ENCODE measurements at regions not wholly inside any gene's neighbourhood (a gene's known extent, or its start where the extent isn't known, plus 50 kb on each side); places are given as distances from the start of the nearest gene placed in this dataset.

DNA sequence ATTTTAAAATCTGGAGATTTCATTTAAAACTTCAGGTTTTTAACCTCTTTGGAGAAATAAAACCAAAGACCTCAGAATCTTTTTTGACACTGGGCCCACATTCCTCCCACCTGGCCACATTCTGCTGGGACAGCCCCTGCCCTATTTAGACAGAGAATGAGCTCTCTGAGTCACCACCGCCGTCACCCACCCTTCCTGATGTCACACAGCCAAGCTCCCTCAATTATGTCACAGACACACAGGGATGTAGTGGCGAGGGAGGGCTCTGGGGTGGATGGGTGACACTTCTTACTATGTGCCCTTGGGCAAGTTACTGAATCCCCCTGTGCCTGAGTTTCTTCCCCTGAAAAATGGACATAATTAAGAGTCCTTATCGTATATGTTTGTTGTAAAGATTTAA, 162.6 kb downstream of the RAB11FIP2 start:
- Histone ChIP-seq H3K36me3 (ENCODE audit: insufficient read depth, low read length) (no peaks in the 10 kb centered on the region), H3K4me3 (ENCODE audit: insufficient read depth, low read length) (no peak overlapping the region), H3K27me3 (ENCODE audit: insufficient read depth, low read length) (no peaks in the 10 kb centered on the region), H3K79me2 (ENCODE audit: insufficient read depth, low read length) (no peaks in the 10 kb centered on the region), H3K4me1 (ENCODE audit: insufficient read depth, low read length) (no peaks in the 10 kb centered on the region), H3K4me2 (ENCODE audit: insufficient read depth, low read length) (no peak overlapping the region), H4K20me1 (ENCODE audit: insufficient read depth, low read length) (no peaks in the 10 kb centered on the region), H3K9me3 (ENCODE audit: low read depth, low read length) (no peaks in the 10 kb centered on the region), H3K27ac (ENCODE audit: low read depth, low read length) (no peak overlapping the region), H2AFZ (ENCODE audit: low read length) (no peak overlapping the region)
- TF ChIP-seq, protein P1, sequence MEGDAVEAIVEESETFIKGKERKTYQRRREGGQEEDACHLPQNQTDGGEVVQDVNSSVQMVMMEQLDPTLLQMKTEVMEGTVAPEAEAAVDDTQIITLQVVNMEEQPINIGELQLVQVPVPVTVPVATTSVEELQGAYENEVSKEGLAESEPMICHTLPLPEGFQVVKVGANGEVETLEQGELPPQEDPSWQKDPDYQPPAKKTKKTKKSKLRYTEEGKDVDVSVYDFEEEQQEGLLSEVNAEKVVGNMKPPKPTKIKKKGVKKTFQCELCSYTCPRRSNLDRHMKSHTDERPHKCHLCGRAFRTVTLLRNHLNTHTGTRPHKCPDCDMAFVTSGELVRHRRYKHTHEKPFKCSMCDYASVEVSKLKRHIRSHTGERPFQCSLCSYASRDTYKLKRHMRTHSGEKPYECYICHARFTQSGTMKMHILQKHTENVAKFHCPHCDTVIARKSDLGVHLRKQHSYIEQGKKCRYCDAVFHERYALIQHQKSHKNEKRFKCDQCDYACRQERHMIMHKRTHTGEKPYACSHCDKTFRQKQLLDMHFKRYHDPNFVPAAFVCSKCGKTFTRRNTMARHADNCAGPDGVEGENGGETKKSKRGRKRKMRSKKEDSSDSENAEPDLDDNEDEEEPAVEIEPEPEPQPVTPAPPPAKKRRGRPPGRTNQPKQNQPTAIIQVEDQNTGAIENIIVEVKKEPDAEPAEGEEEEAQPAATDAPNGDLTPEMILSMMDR (IDR thresholded peaks at IDR 0.05; ENCODE audit: extremely low read depth, low read depth, low read length): no peak
- no peak for DNase-seq (ENCODE audit: insufficient read length, low spot score, missing footprints)

DNA sequence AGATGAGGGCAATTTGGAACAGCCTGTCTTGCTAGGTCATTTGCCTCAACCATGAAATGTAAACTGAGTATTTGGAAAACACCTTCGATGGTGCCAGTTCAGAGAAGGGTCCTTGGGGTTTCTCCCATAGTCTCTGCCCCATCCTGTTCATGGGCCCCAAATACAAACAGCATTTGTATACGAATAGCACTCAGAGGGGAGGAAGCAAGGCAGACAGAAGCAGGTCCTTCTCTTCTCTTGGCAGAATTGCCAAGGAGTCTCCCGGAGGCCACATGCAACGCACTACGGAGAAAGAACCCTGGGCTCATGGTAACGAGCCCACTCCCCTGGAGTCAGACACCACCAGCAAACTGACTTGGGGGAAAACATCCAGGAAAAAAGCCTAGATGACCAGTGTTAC, 162.1 kb downstream of the RAB11FIP2 start:
- no peak for DNase-seq (ENCODE audit: insufficient read length, low spot score, missing footprints)
- H3K27me3 ChIP-seq (ENCODE audit: insufficient read depth, low read length): no peaks in the 10 kb centered on the region
- no peak overlapping the region for H3K27ac ChIP-seq (ENCODE audit: low read depth, low read length)
- no peaks in the 10 kb centered on the region for H4K20me1 ChIP-seq (ENCODE audit: insufficient read depth, low read length)
- H3K4me3 ChIP-seq (ENCODE audit: insufficient read depth, low read length): no peak overlapping the region
- no peaks in the 10 kb centered on the region for H3K4me1 ChIP-seq (ENCODE audit: insufficient read depth, low read length)
- TF ChIP-seq, protein P1 (IDR thresholded peaks at IDR 0.05; ENCODE audit: extremely low read depth, low read depth, low read length): no peak
- no peaks in the 10 kb centered on the region for H3K9me3 ChIP-seq (ENCODE audit: low read depth, low read length)
- no peaks in the 10 kb centered on the region for H3K79me2 ChIP-seq (ENCODE audit: insufficient read depth, low read length)
- H3K4me2 ChIP-seq (ENCODE audit: insufficient read depth, low read length): no peak overlapping the region
- H3K36me3 ChIP-seq (ENCODE audit: insufficient read depth, low read length): no peaks in the 10 kb centered on the region
- H2AFZ ChIP-seq (ENCODE audit: low read length): no peak overlapping the region

DNA sequence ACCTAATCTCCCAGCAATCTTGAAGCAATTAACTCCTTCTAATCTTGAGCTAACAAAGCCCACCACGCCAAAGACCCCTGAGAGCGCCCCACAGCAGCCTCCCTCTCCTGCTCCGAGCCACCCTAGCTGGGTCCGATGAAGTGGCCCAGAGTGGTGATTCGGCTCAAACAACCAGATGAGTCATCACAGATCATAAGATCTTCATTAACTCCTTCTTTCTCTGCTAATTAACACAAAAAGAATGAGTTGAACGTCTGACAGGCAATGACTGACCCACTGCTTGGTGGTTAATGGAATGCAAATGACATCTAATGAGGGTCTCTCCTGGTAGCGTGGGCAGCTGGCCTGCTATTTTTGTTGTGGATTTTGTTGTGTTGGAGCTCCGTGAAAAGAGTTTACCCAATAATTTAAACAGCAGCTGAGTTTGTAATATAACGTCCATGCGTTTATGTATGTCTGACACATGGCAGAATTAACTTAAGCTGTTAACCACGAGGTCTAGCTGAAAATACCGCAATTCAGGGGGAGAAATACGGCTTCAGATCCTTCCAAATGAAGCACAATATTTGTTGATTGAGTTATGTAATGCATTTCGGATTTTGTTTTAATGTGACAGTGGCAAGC, 161.4 kb downstream of the RAB11FIP2 start:
- H3K27me3 ChIP-seq (ENCODE audit: insufficient read depth, low read length): no peaks in the 10 kb centered on the region
- H2AFZ ChIP-seq (ENCODE audit: low read length): no peak overlapping the region
- H3K4me3 ChIP-seq (ENCODE audit: insufficient read depth, low read length): no peak overlapping the region
- TF ChIP-seq, protein P1 (IDR thresholded peaks at IDR 0.05; ENCODE audit: extremely low read depth, low read depth, low read length): no peak
- H3K36me3 ChIP-seq (ENCODE audit: insufficient read depth, low read length): no peaks in the 10 kb centered on the region
- H4K20me1 ChIP-seq (ENCODE audit: insufficient read depth, low read length): no peaks in the 10 kb centered on the region
- no peak overlapping the region for H3K27ac ChIP-seq (ENCODE audit: low read depth, low read length)
- no peaks in the 10 kb centered on the region for H3K4me1 ChIP-seq (ENCODE audit: insufficient read depth, low read length)
- DNase-seq (ENCODE audit: insufficient read length, low spot score, missing footprints): no peak
- no peak overlapping the region for H3K4me2 ChIP-seq (ENCODE audit: insufficient read depth, low read length)
- no peaks in the 10 kb centered on the region for H3K9me3 ChIP-seq (ENCODE audit: low read depth, low read length)
- no peaks in the 10 kb centered on the region for H3K79me2 ChIP-seq (ENCODE audit: insufficient read depth, low read length)

DNA sequence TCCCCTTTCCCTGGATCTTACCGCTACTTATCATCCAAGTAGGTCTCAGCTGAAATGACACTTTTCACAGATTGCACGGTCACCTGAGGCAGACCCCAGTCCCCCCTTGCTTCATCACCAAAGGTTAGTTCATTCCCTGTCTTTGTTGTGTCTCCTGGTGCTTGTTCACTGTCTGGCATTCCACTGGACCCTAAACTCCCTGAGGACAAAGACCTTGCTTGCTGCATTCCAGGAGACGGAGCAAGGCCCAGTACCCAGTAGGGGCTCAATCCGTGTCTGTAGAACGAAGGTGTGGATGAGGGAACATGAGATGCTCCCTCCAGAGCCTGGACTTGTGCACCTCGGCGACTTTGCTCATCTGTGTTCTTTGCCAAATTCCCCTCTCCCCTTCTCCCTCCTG, 160.0 kb downstream of the RAB11FIP2 start:
- Histone ChIP-seq H3K4me2 (ENCODE audit: insufficient read depth, low read length) (no peak overlapping the region), H3K4me1 (ENCODE audit: insufficient read depth, low read length) (no peaks in the 10 kb centered on the region), H3K9me3 (ENCODE audit: low read depth, low read length) (no peaks in the 10 kb centered on the region), H2AFZ (ENCODE audit: low read length) (no peak overlapping the region), H3K79me2 (ENCODE audit: insufficient read depth, low read length) (no peaks in the 10 kb centered on the region), H4K20me1 (ENCODE audit: insufficient read depth, low read length) (no peaks in the 10 kb centered on the region), H3K36me3 (ENCODE audit: insufficient read depth, low read length) (no peaks in the 10 kb centered on the region), H3K27me3 (ENCODE audit: insufficient read depth, low read length) (no peaks in the 10 kb centered on the region), H3K4me3 (ENCODE audit: insufficient read depth, low read length) (no peak overlapping the region), H3K27ac (ENCODE audit: low read depth, low read length) (no peak overlapping the region)
- no peak for DNase-seq (ENCODE audit: insufficient read length, low spot score, missing footprints)
- TF ChIP-seq, protein P1 (IDR thresholded peaks at IDR 0.05; ENCODE audit: extremely low read depth, low read depth, low read length): no peak

All from osteoblast (primary cell).